Adrenal gland (tissue), 5 donors: ENCODE measurements at regions not wholly inside any gene's neighbourhood (a gene's known extent, or its start where the extent isn't known, plus 50 kb on each side); places are given as distances from the start of the nearest gene placed in this dataset.

Experiments used
- POLR2A ChIP-seq, 2 donors: fragments of 450-650 bp; IDR thresholded peaks; one replicate each; pipeline ENCODE4 v1.6.1; 2017; ENCODE audit warnings: antibody characterized with exemption in 2 of 2, mild to moderate bottlenecking in 2 of 2, moderate library complexity in 1 of 2
- TF ChIP-seq, protein P1 (sequence below), 6 experiments: fragments of 450-650 bp in 4 of 6; fragments of 200-600 bp in 2 of 6; sonication (generic) in 1 of 6; IDR thresholded peaks; 1 replicate in 5 of 6; 2 replicates in 1 of 6; pipeline versions ENCODE4 v1.5.1 to v1.8.0; 2016 to 2021; ENCODE audit warnings: antibody characterized with exemption in 6 of 6, mild to moderate bottlenecking in 2 of 6, moderate library complexity in 1 of 6
- donor health status: DM: no; HTN: no; CAD: no.

DNA sequence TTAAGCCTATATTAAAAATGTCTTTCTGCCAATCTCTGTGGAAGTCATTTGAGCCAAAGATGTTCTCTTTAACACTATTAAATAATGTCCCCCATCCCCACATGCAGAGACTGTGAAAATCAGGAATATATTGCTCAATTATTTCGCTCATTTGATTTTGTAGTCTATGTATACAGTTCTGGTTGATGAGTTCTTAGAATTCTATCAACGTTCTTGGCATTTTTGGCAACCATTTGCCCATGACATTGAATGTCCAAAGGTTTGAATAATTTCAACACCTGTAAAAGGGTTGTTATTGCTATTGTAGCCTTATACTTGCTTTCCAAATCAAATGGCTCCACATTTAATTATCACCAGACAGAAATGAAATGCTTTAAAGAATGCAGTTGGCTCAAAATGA is 536.1 kb downstream of the CAAP1 start:
- no peak for TF ChIP-seq POLR2A (IDR thresholded peaks at IDR 0.05)
- TF ChIP-seq, protein P1, sequence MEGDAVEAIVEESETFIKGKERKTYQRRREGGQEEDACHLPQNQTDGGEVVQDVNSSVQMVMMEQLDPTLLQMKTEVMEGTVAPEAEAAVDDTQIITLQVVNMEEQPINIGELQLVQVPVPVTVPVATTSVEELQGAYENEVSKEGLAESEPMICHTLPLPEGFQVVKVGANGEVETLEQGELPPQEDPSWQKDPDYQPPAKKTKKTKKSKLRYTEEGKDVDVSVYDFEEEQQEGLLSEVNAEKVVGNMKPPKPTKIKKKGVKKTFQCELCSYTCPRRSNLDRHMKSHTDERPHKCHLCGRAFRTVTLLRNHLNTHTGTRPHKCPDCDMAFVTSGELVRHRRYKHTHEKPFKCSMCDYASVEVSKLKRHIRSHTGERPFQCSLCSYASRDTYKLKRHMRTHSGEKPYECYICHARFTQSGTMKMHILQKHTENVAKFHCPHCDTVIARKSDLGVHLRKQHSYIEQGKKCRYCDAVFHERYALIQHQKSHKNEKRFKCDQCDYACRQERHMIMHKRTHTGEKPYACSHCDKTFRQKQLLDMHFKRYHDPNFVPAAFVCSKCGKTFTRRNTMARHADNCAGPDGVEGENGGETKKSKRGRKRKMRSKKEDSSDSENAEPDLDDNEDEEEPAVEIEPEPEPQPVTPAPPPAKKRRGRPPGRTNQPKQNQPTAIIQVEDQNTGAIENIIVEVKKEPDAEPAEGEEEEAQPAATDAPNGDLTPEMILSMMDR (IDR thresholded peaks at IDR 0.05) = no peak
